OCI-LY1 (cell line): ENCODE measurements at regions not wholly inside any gene's neighbourhood (a gene's known extent, or its start where the extent isn't known, plus 50 kb on each side); places are given as distances from the start of the nearest gene placed in this dataset.

Experiments used
- EZH2 ChIP-seq: fragments of 200-600 bp; sonication (generic), shearing (Covaris generic); IDR thresholded peaks from 2 replicates; pipeline ENCODE4 v1.8.0; 2017; ENCODE audit warnings: borderline replicate concordance, mixed run types, mild to moderate bottlenecking, antibody characterized with exemption, low read length, moderate library complexity, mixed read lengths
- TF ChIP-seq, protein P1 (sequence below): fragments of 200-600 bp; sonication (generic), shearing (Covaris generic); IDR thresholded peaks from 2 replicates; pipeline ENCODE4 v1.5.1; 2017; ENCODE audit warnings: mild to moderate bottlenecking, antibody characterized with exemption, low read length, moderate library complexity, mixed read lengths

DNA sequence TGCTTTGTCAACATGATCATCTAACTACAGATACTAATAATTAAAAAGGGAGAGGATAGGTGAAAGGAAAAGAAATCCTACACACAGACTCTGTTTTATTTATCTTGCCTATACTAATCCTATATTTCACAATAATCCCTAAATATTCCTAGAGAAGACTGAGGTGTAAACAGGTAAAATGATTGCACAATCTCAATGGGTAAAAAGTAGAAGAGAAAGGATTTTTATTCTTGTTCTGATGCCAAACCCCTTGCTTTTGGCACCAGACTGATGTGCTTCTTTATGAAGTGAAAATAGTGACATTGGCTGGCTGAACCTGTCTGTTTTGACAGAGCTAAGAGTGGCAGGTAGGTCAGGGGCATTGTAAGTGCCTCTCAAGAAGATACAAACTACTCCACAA lies 101.9 kb upstream of the ZPLD1 start:
- TF ChIP-seq, protein P1, sequence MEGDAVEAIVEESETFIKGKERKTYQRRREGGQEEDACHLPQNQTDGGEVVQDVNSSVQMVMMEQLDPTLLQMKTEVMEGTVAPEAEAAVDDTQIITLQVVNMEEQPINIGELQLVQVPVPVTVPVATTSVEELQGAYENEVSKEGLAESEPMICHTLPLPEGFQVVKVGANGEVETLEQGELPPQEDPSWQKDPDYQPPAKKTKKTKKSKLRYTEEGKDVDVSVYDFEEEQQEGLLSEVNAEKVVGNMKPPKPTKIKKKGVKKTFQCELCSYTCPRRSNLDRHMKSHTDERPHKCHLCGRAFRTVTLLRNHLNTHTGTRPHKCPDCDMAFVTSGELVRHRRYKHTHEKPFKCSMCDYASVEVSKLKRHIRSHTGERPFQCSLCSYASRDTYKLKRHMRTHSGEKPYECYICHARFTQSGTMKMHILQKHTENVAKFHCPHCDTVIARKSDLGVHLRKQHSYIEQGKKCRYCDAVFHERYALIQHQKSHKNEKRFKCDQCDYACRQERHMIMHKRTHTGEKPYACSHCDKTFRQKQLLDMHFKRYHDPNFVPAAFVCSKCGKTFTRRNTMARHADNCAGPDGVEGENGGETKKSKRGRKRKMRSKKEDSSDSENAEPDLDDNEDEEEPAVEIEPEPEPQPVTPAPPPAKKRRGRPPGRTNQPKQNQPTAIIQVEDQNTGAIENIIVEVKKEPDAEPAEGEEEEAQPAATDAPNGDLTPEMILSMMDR, result no peak
- no peak for TF ChIP-seq EZH2
